MCF 10A (cell line): ENCODE measurements at regions not wholly inside any gene's neighbourhood (a gene's known extent, or its start where the extent isn't known, plus 50 kb on each side); places are given as distances from the start of the nearest gene placed in this dataset.

Experiments used
- BruUV-seq: library from RNA; stranded (reverse); fragments of 400-500 nt; replicated peaks from 2 replicates; lab custom pipeline; 2021; lab: Mats Ljungman, UMichigan
- CTCF ChIA-PET: fragments of 300-600 bp; sonication (Branson Sonifier 250); formaldehyde crosslinking; extraction: SDS; loops from one replicate; lab custom pipeline; 2021; ENCODE audit warnings: antibody characterized with exemption, inconsistent platforms; lab: Yijun Ruan, JAX
- POLR2A ChIA-PET: fragments of 300-600, 350-650 bp; sonication (Branson Sonifier 250); formaldehyde crosslinking; extraction: SDS; loops from one replicate; lab custom pipeline; 2020; ENCODE audit warnings: antibody characterized with exemption, inconsistent platforms; lab: Yijun Ruan, JAX
- DNase-seq: peaks from one replicate; pipeline ENCODE4 v3.0.0-alpha.2; 2018; ENCODE audit not compliant: unreplicated experiment
- H3K27ac Mint-ChIP-seq: one replicate; pipeline ENCODE4 v1.8.0; 2022; ENCODE audit warnings: mild to moderate bottlenecking, low read depth, mixed read lengths; ENCODE audit not compliant: unreplicated experiment
- H3K27me3 Mint-ChIP-seq: one replicate; pipeline ENCODE4 v1.8.0; 2022; ENCODE audit warnings: mixed read lengths; ENCODE audit not compliant: insufficient read depth, unreplicated experiment
- H3K36me3 Mint-ChIP-seq: one replicate; pipeline ENCODE4 v1.8.0; 2022; ENCODE audit warnings: mild to moderate bottlenecking, moderate library complexity, mixed read lengths; ENCODE audit not compliant: insufficient read depth, unreplicated experiment
- H3K4me1 Mint-ChIP-seq: one replicate; pipeline ENCODE4 v1.8.0; 2022; ENCODE audit warnings: mixed read lengths; ENCODE audit not compliant: insufficient read depth, unreplicated experiment
- H3K4me3 Mint-ChIP-seq: one replicate; pipeline ENCODE4 v1.8.0; 2022; ENCODE audit warnings: mild to moderate bottlenecking, moderate library complexity, mixed read lengths; ENCODE audit not compliant: unreplicated experiment
- H3K9me3 Mint-ChIP-seq: one replicate; pipeline ENCODE4 v1.8.0; 2022; ENCODE audit warnings: mixed read lengths; ENCODE audit not compliant: unreplicated experiment
- CTCF ChIP-seq: fragments of 200-600 bp; IDR thresholded peaks from one replicate; pipeline ENCODE4 v1.8.0; 2022; ENCODE audit warnings: antibody characterized with exemption, mild to moderate bottlenecking; ENCODE audit not compliant: unreplicated experiment
- intact Hi-C: fragments of 100-400 bp; cut with micrococcal nuclease; formaldehyde crosslinking; loops from 2 replicates; pipeline ENCODE4 v1.14.1; 2022

DNA sequence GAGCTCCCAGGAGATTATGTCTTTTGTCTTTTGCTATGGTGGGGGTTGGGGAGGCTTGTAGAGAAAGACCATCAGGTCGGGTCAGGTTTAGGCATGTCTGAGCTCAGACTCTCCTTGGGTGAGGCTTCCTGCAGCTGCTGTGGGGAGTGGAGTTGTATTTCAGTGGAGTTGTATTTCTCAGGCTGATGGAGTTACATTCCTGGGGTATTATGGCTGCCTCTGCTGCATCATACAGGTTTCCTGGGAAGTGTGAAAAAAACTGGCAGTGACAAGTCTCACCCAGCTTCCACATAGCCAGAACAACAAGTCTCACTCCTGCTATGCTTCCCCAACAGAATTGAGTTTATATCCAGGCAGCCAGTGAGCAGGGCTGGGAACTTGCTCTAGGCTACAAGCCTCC is 119.3 kb downstream of the VSIG4 start:
- no peak overlapping the region for H3K4me3 Mint-ChIP-seq
- H3K4me1 Mint-ChIP-seq: peaks cover 17% of the 10 kb centered on the region
- no peak for TF ChIP-seq CTCF
- BruUV-seq: no TSS peak
- DNase-seq: peak; percentile 67
- POLR2A ChIA-PET: no interaction called here
- CTCF ChIA-PET: interaction anchor here (0.6 to 1.4 kb wide), 3 partner anchors 8 to 94 kb away, joined by 3 to 5 read pairs (median 3); no protein-coding TSS in a partner anchor
- H3K27ac Mint-ChIP-seq: peak overlapping the region; percentile 57
- H3K36me3 Mint-ChIP-seq: no peaks in the 10 kb centered on the region
- no peaks in the 10 kb centered on the region for H3K27me3 Mint-ChIP-seq
- intact Hi-C loops: no loop called here
- H3K9me3 Mint-ChIP-seq: peaks cover 28% of the 10 kb centered on the region

DNA sequence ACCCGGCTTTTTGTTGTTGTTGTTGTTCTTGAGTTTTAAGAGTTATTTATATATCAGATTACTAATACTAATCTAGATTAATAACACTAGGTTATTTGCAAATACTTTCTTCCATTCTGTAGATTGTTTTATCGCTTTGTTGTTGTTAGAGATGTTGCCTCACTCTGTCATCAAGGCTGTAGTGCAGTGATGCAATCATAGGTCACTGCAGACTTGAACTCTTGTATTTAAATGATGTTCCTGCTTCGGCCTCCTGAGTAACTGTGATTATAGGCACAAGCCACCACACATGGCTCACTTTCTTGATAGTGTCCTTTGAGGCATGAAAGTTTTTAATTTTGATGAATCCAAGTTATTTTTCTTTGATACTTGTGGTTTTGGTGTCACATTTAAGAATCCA is 129.0 kb downstream of the VSIG4 start:
- H3K4me1 Mint-ChIP-seq: no peaks in the 10 kb centered on the region
- H3K9me3 Mint-ChIP-seq: peaks cover 8% of the 10 kb centered on the region
- H3K4me3 Mint-ChIP-seq: no peak overlapping the region
- no peak overlapping the region for H3K27ac Mint-ChIP-seq
- no peaks in the 10 kb centered on the region for H3K27me3 Mint-ChIP-seq
- peak; percentile 5 for DNase-seq
- no peak for TF ChIP-seq CTCF
- ChIA-PET POLR2A (interaction anchor here (0.7 kb wide), 1 partner anchor 216 kb away, joined by 3 read pairs; no protein-coding TSS in a partner anchor), CTCF (interaction anchor here (1.0 kb wide), 1 partner anchor 13 kb away, joined by 3 read pairs; no protein-coding TSS in a partner anchor)
- BruUV-seq: no TSS peak
- intact Hi-C loops: no loop called here
- H3K36me3 Mint-ChIP-seq: no peaks in the 10 kb centered on the region

DNA sequence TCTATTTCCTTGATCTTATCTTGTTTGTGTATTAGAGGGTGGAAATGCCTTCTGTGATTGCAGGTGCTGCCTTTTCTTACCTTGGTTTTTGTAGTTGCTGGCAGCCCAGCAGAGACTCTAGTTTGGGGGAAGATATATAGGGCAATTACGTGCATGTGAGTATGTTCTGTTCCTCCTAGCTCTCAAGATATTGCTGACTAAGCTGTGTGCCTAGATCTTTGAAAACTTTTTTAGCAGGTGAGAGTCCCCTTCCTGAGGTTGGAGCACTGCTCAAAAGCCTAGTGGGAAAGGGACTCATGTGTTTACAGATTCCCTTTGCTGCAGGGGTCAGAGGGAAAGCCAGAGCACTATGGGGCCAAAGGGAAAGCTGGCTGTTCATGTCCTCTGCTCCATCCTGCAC is 136.1 kb downstream of the VSIG4 start:
- CTCF ChIA-PET: interaction anchor here (0.6 kb wide), 1 partner anchor 586 kb away, joined by 3 read pairs; no protein-coding TSS in a partner anchor
- Mint-ChIP-seq H3K27ac (no peak overlapping the region), H3K4me1 (no peaks in the 10 kb centered on the region), H3K4me3 (no peak overlapping the region), H3K27me3 (no peaks in the 10 kb centered on the region), H3K9me3 (peaks cover 17% of the 10 kb centered on the region), H3K36me3 (no peaks in the 10 kb centered on the region)
- no peak for TF ChIP-seq CTCF
- intact Hi-C loops: no loop called here
- no TSS peak for BruUV-seq
- POLR2A ChIA-PET: interaction anchor here (0.6 kb wide), 2 partner anchors 12 to 73 kb away, joined by 3 to 4 read pairs; no protein-coding TSS in a partner anchor
- DNase-seq: no peak

- Mint-ChIP-seq H3K4me1 (no peaks in the 10 kb centered on the region), H3K27me3 (no peaks in the 10 kb centered on the region), H3K27ac (no peak overlapping the region), H3K4me3 (no peak overlapping the region), H3K9me3 (peaks cover 17% of the 10 kb centered on the region), H3K36me3 (no peaks in the 10 kb centered on the region)
- no TSS peak for BruUV-seq
- intact Hi-C loops: no loop called here
- POLR2A ChIA-PET: no interaction called here
- CTCF ChIA-PET: interaction anchor here (1.0 kb wide), 1 partner anchor 20 kb away, joined by 3 read pairs; no protein-coding TSS in a partner anchor
- DNase-seq: no peak
- no peak for TF ChIP-seq CTCF
These were observed 137.9 kb downstream of the VSIG4 start for GRCh38 chrX:65902011-65902410.
